Vagina (tissue), 2 donors: ENCODE measurements at regions not wholly inside any gene's neighbourhood (a gene's known extent, or its start where the extent isn't known, plus 50 kb on each side); places are given as distances from the start of the nearest gene placed in this dataset.

ENCODE experiments used
- POLR2A ChIP-seq, 2 donors: fragments of 450-650 bp; IDR thresholded peaks; one replicate each; pipeline ENCODE4 v1.6.1; 2017; ENCODE audit warnings: antibody characterized with exemption in 2 of 2, mild to moderate bottlenecking in 2 of 2, moderate library complexity in 2 of 2
- POLR2AphosphoS5 ChIP-seq, 2 donors: sonication (generic); formaldehyde crosslinking; IDR thresholded peaks; one replicate each; pipeline ENCODE4 v1.9.0; 2017; ENCODE audit warnings: antibody characterized with exemption in 2 of 2, mild to moderate bottlenecking in 2 of 2, low read depth in 1 of 2; ENCODE audit not compliant: insufficient read depth in 1 of 2
- TF ChIP-seq, protein P1 (sequence below), 3 experiments: fragments of 450-650 bp in 2 of 3; fragments of 200-600 bp in 1 of 3; sonication (generic) in 1 of 3; IDR thresholded peaks; one replicate each; pipeline ENCODE4 v1.5.1; 2017 to 2019; ENCODE audit warnings: antibody characterized with exemption in 3 of 3, mild to moderate bottlenecking in 2 of 3, moderate library complexity in 2 of 3

DNA sequence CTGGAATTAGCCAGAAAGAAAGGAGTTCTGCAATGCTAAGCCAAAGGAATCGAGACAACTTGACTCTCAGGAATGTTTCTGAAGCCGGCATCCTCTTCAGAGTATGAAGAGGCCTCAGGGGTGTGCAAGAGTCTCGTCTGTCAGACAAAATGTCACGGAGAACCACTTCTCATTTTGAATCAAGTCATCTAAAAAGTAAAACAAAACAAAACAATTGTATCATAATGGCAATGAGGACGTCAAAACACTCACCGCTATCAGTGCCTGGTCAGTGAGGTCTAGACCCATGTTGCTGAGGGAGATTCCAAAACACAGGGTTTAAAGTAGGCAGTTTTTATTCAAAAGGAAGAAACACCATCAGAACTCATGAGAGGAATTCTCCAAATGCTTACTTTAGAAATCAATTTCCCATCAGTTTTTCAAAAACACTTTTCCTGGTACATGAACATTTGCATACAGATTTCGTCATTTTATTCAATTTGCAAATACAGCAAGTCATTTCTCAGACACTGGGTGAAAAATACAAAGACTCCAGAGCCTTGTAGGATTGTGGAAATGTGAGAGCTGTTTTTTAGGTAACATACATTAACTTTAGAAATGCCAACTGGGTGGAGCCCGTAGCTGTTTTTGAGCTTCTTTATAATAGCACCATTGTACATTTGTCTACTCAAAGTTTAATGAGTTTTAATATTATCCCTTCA, 89.5 kb upstream of the MAP3K1 start:
- TF ChIP-seq, protein P1, sequence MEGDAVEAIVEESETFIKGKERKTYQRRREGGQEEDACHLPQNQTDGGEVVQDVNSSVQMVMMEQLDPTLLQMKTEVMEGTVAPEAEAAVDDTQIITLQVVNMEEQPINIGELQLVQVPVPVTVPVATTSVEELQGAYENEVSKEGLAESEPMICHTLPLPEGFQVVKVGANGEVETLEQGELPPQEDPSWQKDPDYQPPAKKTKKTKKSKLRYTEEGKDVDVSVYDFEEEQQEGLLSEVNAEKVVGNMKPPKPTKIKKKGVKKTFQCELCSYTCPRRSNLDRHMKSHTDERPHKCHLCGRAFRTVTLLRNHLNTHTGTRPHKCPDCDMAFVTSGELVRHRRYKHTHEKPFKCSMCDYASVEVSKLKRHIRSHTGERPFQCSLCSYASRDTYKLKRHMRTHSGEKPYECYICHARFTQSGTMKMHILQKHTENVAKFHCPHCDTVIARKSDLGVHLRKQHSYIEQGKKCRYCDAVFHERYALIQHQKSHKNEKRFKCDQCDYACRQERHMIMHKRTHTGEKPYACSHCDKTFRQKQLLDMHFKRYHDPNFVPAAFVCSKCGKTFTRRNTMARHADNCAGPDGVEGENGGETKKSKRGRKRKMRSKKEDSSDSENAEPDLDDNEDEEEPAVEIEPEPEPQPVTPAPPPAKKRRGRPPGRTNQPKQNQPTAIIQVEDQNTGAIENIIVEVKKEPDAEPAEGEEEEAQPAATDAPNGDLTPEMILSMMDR (IDR thresholded peaks at IDR 0.05): no peak
- TF ChIP-seq POLR2A (IDR thresholded peaks at IDR 0.05) (no peak), POLR2AphosphoS5 (IDR thresholded peaks at IDR 0.05; ENCODE audit: insufficient read depth in 1 of 2, low read depth in 1 of 2) (no peak)
